ENCODE measurements at regions not wholly inside any gene's neighbourhood (a gene's known extent, or its start where the extent isn't known, plus 50 kb on each side); places are given as distances from the start of the nearest gene placed in this dataset.
A peak's percentile ranks its signal among the peaks of the same experiment; 100 is the strongest.

DNA sequence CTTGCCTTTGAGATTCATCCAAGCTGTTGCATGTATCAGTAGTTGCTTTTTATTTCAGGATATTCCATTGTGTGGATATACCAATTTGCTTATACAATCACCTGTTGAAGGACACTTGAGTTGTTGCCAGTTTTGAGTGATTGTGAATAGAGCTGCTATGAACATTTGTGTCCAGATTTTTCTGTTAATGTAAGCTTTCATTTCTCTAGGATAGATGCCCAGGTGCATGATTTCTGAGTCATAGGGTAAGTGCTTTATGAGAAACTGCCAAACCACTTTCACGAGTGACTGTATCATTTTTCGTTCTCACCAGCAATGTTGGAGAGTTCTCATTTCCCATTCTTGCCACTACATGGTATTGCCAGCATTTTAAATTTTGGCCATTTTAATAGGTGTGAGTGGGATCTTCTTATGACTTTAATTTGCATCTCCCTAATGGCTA is 434.6 kb upstream of the RGS6 start:
- Mint-ChIP-seq H3K27me3 (no peaks in the 10 kb centered on the region), H3K4me1 (peaks cover 24% of the 10 kb centered on the region), H3K27ac (peak overlapping the region; percentile 56), H3K4me3 (peak overlapping the region; percentile 10), H3K36me3 (peaks cover 18% of the 10 kb centered on the region), H3K9me3 (peaks cover 3% of the 10 kb centered on the region)
- DNase-seq: no peak

DNA sequence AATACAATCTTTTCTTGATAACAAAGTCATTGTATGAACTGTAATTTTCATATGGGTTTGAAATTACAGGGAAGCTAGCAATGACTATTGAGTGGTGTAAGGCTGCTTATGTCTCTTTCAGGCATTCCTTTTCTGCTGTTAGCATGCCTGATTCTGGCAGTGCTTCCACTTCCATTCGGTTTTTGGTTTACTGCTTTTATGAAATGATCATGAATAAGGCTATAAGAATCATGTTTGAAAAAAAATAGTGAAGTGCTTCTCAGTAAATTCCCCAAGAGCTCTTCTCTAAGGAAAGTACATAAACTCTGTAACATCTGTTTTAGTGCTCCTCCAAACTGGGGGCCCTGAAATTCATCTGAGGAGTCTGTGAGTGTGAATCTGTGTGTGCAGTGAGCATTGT is 434.0 kb upstream of the RGS6 start:
- Mint-ChIP-seq H3K27me3 (no peaks in the 10 kb centered on the region), H3K36me3 (peaks cover 16% of the 10 kb centered on the region), H3K27ac (peak overlapping the region; percentile 56), H3K9me3 (peaks cover 3% of the 10 kb centered on the region), H3K4me1 (peaks cover 26% of the 10 kb centered on the region), H3K4me3 (no peak overlapping the region)
- DNase-seq: no peak

DNA sequence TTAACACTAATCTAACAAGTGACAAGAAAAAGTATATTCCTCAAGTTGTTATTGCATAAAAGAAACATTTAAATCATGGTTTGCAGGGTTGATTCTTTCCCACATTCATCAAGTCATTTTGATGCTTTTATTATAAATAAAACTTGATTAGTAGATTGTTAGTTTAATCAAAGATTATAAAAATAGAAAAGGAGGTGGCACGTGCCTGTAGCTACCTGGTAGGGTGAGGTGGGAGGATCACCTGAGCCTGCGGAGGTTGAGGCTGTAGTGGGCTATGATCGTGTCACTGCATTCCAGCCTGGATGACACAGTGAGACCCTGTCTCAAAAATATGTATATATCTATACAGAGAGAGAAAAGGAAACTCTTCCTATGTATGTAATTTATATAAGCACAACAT is 433.2 kb upstream of the RGS6 start:
- DNase-seq: no peak
- Mint-ChIP-seq H3K36me3 (peaks cover 16% of the 10 kb centered on the region), H3K27me3 (no peaks in the 10 kb centered on the region), H3K9me3 (peaks cover 3% of the 10 kb centered on the region), H3K4me1 (peaks cover 27% of the 10 kb centered on the region), H3K4me3 (no peak overlapping the region), H3K27ac (no peak overlapping the region)

DNA sequence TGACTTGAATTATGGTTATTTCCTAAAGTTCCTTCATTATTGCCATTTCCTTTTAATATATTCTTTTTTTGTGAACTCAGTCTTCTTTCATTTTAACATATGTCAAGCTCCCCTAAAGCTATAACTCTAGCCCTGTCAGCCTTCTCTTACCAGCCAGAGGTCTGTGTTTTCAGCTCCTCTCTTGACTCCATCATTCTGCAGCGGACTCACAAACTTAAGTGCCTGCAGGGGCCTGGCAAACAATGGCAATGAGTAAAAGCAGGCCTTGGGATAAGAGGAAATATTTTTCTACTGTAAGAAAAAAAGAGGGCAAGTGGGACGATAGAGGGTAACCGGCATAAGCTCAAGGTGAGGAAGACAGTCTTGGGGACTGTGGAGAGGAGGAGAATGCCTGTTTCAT is 424.5 kb upstream of the RGS6 start:
- H3K4me3 Mint-ChIP-seq: no peak overlapping the region
- peaks cover 10% of the 10 kb centered on the region for H3K36me3 Mint-ChIP-seq
- DNase-seq: no peak
- H3K27ac Mint-ChIP-seq: no peak overlapping the region
- no peaks in the 10 kb centered on the region for H3K9me3 Mint-ChIP-seq
- no peaks in the 10 kb centered on the region for H3K27me3 Mint-ChIP-seq
- H3K4me1 Mint-ChIP-seq: peaks cover 13% of the 10 kb centered on the region

DNA sequence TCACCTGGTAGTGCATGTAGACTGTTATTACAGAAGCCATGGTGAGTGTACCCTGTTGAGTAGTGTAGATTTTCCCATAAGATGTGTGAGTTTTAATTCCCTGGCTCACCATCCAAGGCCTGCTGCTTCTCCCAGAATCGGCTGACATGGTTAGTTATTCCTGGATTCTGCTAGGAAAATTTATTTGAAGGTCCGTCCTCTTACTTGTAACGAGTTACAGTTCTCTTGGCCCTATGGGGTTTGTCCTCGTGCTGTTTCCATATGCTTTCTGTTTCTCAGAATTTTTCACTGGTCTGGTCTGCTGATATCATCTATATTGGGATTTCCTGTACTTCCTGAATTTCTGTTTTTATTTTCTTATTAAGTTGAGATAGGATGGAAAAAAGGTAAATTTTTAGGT is 423.3 kb upstream of the RGS6 start:
- no peak for DNase-seq
- H3K4me1 Mint-ChIP-seq: peaks cover 11% of the 10 kb centered on the region
- H3K27ac Mint-ChIP-seq: no peak overlapping the region
- peaks cover 18% of the 10 kb centered on the region for H3K36me3 Mint-ChIP-seq
- no peak overlapping the region for H3K4me3 Mint-ChIP-seq
- no peaks in the 10 kb centered on the region for H3K9me3 Mint-ChIP-seq
- no peaks in the 10 kb centered on the region for H3K27me3 Mint-ChIP-seq

DNA sequence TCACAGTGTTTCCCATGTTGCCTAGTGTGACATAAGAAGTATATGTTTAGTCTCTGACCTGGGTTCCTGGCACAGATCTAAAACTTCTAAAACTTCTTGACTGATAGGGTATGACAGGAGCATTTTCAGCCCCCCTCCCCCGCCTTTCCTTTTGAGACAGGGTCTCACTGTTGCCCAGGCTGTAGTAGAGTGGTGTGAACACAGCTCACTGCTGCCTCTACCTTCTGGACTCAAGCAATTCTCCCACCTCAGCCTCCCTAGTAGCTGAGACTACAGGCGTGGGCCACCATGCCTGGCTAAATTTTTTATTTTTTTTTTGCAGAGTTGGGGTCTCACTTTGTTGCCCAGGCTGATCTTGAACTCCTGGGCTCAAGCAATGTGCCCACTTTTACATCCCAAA is 421.1 kb upstream of the RGS6 start:
- H3K4me3 Mint-ChIP-seq: no peak overlapping the region
- DNase-seq: no peak
- H3K4me1 Mint-ChIP-seq: peaks cover 11% of the 10 kb centered on the region
- H3K27me3 Mint-ChIP-seq: no peaks in the 10 kb centered on the region
- H3K36me3 Mint-ChIP-seq: peaks cover 27% of the 10 kb centered on the region
- H3K27ac Mint-ChIP-seq: no peak overlapping the region
- H3K9me3 Mint-ChIP-seq: no peaks in the 10 kb centered on the region

DNA sequence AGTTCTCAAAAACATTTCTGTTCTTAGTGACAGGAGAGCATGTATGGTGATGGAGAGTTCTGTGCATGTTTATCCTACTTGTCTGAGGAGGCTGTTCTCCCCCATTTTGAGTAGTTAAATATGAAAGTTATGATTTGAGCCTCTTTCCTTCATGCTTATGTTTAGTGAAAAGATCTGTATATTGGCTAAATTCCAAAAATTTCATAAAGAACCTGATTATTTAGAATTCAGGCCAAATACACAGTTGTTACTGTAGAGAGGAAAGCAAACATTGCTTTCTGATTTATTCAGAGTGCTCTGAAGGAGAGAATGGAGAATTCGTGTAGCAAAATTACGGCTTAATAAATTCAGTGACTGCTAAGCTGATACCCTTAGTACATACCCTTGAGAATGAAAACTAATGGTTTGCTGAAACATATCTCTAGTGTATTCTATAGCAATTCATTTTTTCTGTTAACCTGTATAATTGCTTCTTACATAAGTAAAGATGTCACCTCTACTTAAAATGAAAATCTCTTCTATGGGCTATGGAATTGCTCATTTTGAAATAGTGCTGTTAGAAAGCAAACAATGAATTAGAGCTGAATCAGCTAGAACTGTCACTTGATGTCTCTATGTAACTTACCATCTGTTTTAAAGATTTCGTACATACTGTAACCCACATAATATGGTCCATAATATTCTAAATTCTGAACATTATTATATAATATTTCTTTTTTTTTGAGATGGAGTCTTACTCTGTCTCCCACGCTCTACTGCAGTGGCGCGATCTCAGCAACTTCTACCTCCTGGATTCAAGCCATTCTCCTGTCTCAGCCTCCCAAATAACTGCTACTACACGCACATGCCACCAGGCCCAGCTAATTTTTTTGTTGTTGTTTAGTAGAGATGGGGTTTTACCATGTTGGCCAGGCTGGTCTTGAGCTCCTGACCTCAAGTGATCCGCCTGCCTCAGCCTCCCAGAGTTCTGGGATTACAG is 417.0 kb upstream of the RGS6 start:
- peaks cover 37% of the 10 kb centered on the region for H3K36me3 Mint-ChIP-seq
- no peaks in the 10 kb centered on the region for H3K9me3 Mint-ChIP-seq
- no peak overlapping the region for H3K4me3 Mint-ChIP-seq
- no peak for DNase-seq
- no peak overlapping the region for H3K27ac Mint-ChIP-seq
- H3K27me3 Mint-ChIP-seq: no peaks in the 10 kb centered on the region
- peaks cover 5% of the 10 kb centered on the region for H3K4me1 Mint-ChIP-seq

DNA sequence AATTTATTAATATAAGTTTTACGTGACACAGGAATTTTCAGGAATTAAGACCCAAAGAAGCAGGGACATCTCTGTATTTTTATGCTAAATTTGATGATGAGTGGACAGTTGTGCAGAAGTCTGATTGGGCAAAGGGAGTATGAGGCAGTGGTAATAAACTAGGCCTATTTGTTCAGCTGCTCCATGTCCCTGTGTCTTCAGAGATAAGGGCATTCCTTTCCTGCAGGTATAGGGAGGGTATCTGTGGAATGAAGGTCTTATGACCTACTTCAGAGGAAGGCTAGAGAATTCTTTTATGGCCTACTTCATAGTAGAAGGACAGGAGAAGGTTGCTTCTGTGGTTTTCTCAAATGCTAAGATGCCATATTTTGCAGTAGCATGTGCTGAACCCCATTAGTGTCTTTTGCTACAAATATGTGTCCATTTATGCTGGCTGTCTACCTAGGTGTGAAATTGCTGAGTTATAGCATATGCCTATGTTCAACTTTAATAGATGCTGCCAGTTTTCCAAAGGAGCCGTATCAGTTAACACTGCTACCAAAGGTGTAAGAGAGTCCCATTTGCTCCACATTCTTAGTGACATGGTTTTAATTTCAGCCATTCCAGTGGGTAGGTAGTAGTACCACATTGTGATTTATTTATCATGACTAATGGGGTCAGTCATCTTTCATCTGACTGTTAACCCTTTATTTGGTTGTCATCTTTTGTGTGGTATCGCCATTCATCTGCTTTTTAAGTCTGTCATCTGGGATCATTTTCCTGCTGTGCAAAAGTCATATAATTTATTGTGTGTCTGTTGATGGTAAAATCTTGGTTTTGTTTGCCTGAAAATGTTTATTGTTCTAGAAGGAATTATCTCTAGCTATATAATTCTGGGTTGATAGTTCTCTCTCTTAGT is 410.7 kb upstream of the RGS6 start:
- Mint-ChIP-seq H3K4me3 (no peak overlapping the region), H3K27me3 (no peaks in the 10 kb centered on the region), H3K9me3 (no peaks in the 10 kb centered on the region), H3K36me3 (peaks cover 24% of the 10 kb centered on the region), H3K4me1 (peaks cover 16% of the 10 kb centered on the region), H3K27ac (no peak overlapping the region)
- no peak for DNase-seq

DNA sequence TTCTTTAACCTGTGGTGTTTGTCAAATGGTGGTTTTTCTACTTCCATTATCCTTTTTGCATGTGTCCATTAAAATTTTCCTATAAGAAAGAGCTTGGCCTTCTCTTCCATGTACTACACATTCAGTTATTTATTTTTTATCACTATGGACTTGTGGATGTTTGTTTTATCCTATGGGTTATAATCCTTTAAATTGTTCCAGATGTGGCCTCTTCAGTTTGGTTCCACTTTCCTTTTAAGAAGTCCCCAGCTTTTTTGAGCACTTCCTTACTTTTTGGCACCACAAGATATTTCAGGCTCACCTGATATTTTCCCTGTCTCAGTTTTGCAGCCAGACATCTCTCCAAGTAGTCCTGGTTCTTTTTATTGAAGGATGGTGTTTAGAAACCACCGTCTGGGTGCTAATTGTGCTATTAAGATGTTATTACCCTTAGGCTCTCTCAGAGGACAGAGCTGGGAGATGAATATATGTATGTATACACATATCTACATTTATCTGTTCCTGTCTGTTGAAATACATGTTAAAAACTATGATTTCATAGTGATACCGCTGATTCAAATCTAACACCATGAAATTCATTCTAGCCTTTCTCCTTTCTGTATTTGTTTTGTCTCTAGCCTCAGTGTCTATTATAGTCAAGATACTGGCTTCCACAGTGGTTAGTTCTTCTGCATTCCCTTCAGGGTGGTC is 408.5 kb upstream of the RGS6 start:
- no peak overlapping the region for H3K4me3 Mint-ChIP-seq
- H3K27ac Mint-ChIP-seq: no peak overlapping the region
- H3K27me3 Mint-ChIP-seq: no peaks in the 10 kb centered on the region
- peaks cover 18% of the 10 kb centered on the region for H3K36me3 Mint-ChIP-seq
- DNase-seq: no peak
- H3K9me3 Mint-ChIP-seq: no peaks in the 10 kb centered on the region
- peaks cover 16% of the 10 kb centered on the region for H3K4me1 Mint-ChIP-seq

DNA sequence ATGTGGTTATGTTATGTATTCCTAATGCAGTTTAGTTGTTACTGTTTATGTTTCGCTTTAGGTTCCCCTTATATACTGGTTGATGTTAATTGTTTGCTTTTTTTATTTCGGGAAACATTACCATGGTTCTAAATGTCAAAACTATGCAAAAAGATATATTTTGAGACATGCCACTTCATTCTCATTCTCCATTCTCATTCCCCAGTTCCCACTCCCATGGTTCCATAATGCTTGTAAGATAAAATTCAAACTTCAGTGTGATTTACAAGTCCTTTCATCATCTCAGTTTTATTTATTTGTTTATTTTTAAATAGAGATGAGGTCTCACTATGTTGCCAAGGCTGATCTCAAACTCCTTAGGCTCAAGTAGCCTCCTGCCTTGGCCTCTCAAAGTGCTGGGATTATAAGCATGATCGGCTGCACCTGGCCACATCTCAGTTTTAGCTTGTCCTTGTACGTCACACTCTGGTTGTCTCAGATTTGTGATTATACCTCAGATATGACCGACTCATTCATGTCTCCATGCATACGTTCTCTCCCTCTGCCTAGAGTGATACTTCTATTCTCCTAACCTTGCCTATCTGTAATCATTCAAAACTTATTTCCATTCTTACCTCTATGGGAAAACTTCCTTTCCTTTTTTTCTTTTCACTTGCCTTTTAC is 407.8 kb upstream of the RGS6 start:
- H3K27ac Mint-ChIP-seq: no peak overlapping the region
- no peaks in the 10 kb centered on the region for H3K27me3 Mint-ChIP-seq
- H3K4me1 Mint-ChIP-seq: peaks cover 16% of the 10 kb centered on the region
- no peak for DNase-seq
- H3K9me3 Mint-ChIP-seq: no peaks in the 10 kb centered on the region
- H3K4me3 Mint-ChIP-seq: no peak overlapping the region
- H3K36me3 Mint-ChIP-seq: peaks cover 13% of the 10 kb centered on the region

DNA sequence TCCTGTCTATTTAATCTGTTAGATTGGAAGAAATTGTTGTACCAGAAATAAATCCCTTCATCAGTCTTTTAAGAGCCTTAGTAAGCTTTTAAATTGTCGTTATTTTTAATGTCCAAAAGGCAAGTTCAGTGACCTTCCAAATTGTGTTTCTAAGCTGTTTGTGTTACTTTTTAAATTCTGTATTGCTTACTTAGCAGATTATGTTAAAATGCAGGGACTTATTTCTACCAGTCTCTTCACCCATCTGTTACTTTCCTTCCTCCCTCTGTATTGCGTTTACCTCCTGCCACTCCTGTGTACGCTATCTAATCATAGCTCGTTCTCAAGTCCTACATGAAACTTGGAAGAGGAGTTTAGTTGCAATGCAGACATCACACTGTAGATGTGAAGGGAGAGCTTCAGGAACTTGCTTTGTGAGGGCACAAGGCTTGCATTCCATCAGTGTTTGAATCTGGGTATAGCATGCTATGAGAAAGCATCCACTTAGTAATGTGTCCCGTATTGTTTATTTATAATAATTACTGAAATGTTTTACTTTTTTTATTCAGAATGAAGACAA is 406.5 kb upstream of the RGS6 start:
- peaks cover 16% of the 10 kb centered on the region for H3K4me1 Mint-ChIP-seq
- H3K27ac Mint-ChIP-seq: no peak overlapping the region
- no peak overlapping the region for H3K4me3 Mint-ChIP-seq
- no peaks in the 10 kb centered on the region for H3K27me3 Mint-ChIP-seq
- peaks cover 24% of the 10 kb centered on the region for H3K36me3 Mint-ChIP-seq
- no peak for DNase-seq
- no peaks in the 10 kb centered on the region for H3K9me3 Mint-ChIP-seq

DNA sequence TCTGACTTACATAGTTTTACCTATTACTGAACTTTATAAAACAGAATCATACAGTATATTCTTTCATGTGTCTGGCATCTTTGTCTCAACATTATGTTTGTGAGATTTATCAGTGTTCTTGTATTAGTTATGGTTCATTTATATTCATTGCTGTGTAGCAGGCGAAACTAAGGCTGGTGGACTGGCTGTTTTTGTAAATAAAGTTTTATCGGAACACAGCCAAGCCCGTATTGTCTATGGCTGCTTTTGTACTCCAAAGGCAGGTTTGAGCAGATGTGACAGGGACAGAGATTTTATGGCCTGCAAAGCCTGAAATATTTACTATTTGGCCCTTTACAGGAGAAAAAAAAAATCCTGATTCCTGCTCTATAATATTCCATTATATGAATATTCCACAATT is 405.8 kb upstream of the RGS6 start:
- DNase-seq: no peak
- Mint-ChIP-seq H3K27me3 (no peaks in the 10 kb centered on the region), H3K36me3 (peaks cover 24% of the 10 kb centered on the region), H3K27ac (no peak overlapping the region), H3K9me3 (no peaks in the 10 kb centered on the region), H3K4me1 (peaks cover 16% of the 10 kb centered on the region), H3K4me3 (no peak overlapping the region)

DNA sequence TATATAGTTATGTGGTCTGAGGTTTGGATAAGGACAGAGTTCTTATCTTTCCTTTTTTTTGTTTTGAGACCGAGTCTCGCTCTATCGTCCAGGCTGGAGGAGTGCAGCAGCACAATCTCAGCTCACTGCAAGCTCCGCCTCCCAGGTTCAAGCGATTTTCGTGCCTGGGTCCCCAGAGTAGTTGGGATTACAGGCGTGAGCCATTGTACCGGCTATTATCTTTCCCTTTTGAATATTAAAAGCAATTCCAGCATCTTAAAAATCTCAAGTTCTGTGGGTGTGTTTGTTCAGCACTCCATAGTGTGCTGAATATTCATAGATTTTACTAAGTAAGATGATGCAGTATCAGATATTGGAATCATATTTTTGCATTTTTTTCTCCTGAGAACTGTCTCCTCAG is 404.4 kb upstream of the RGS6 start:
- no peaks in the 10 kb centered on the region for H3K27me3 Mint-ChIP-seq
- H3K4me1 Mint-ChIP-seq: peaks cover 16% of the 10 kb centered on the region
- no peaks in the 10 kb centered on the region for H3K9me3 Mint-ChIP-seq
- no peak overlapping the region for H3K27ac Mint-ChIP-seq
- no peak for DNase-seq
- peaks cover 35% of the 10 kb centered on the region for H3K36me3 Mint-ChIP-seq
- H3K4me3 Mint-ChIP-seq: no peak overlapping the region

DNA sequence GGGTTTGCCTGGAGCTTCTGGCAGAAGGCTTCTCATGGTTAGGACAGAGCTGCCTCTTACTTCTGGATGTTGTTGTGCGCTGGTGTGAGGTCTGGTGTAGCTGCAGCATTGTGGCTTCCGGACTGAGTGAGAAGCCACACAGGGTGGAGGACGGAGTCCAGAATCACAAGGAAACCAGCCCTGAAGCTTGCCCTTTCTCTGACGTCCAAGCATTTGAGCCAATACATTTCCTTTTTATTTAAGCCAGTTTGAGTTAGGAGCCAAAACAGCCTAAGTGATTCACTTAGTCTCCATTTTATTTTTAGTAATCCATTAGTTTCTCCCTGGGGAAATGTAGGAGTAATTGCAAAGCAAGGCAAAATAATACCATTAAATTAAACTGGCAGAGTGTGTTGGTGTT is 402.4 kb upstream of the RGS6 start:
- H3K27me3 Mint-ChIP-seq: no peaks in the 10 kb centered on the region
- H3K9me3 Mint-ChIP-seq: no peaks in the 10 kb centered on the region
- H3K27ac Mint-ChIP-seq: no peak overlapping the region
- no peak for DNase-seq
- no peak overlapping the region for H3K4me3 Mint-ChIP-seq
- H3K36me3 Mint-ChIP-seq: peaks cover 37% of the 10 kb centered on the region
- peaks cover 6% of the 10 kb centered on the region for H3K4me1 Mint-ChIP-seq

Measured in activated naive CD8-positive, alpha-beta T cell treated with anti-CD3 and anti-CD28 coated beads for 36 hours (primary cell).